HEK293T (cell line): ENCODE measurements at regions not wholly inside any gene's neighbourhood (a gene's known extent, or its start where the extent isn't known, plus 50 kb on each side); places are given as distances from the start of the nearest gene placed in this dataset.

Experiments used
- FOXA1 ChIP-seq: fragments of 450-650 bp; IDR thresholded peaks from 2 replicates; pipeline ENCODE4 v1.6.1; 2016; ENCODE audit warnings: mild to moderate bottlenecking
- FOXK2 ChIP-seq: fragments of 450-650 bp; IDR thresholded peaks from 2 replicates; pipeline ENCODE4 v1.6.1; 2016; ENCODE audit warnings: mild to moderate bottlenecking
- FOXM1 ChIP-seq: fragments of 450-650 bp; IDR thresholded peaks from 2 replicates; pipeline ENCODE4 v1.6.1; 2017; ENCODE audit warnings: mild to moderate bottlenecking, borderline replicate concordance
- NFRKB ChIP-seq: fragments of 450-650 bp; IDR thresholded peaks from 2 replicates; pipeline ENCODE4 v1.6.1; 2016; ENCODE audit warnings: mild to moderate bottlenecking, moderate library complexity
- SP1 ChIP-seq: fragments of 450-650 bp; IDR thresholded peaks from 2 replicates; pipeline ENCODE4 v1.6.1; 2017
- TF ChIP-seq, protein P1 (sequence below): fragments of 450-650 bp; IDR thresholded peaks from 2 replicates; pipeline ENCODE4 v1.6.1; 2016

GRCh38 chr2:225737556-225737955 lies 338.0 kb downstream of the NYAP2 start:
- TF ChIP-seq FOXM1, result no peak
- no peak for TF ChIP-seq FOXA1
- no peak for TF ChIP-seq SP1
- no peak for TF ChIP-seq FOXK2
- TF ChIP-seq NFRKB, result no peak
- TF ChIP-seq, protein P1, sequence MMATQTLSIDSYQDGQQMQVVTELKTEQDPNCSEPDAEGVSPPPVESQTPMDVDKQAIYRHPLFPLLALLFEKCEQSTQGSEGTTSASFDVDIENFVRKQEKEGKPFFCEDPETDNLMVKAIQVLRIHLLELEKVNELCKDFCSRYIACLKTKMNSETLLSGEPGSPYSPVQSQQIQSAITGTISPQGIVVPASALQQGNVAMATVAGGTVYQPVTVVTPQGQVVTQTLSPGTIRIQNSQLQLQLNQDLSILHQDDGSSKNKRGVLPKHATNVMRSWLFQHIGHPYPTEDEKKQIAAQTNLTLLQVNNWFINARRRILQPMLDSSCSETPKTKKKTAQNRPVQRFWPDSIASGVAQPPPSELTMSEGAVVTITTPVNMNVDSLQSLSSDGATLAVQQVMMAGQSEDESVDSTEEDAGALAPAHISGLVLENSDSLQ, result no peak
